Urinary bladder (tissue), 3 donors: ENCODE measurements at regions not wholly inside any gene's neighbourhood (a gene's known extent, or its start where the extent isn't known, plus 50 kb on each side); places are given as distances from the start of the nearest gene placed in this dataset.

Source experiments
- DNase-seq: peaks from one replicate; pipeline ENCODE4 v3.0.0-alpha.2; 2015; ENCODE audit errors: extremely low spot score
- H3K27ac ChIP-seq: one replicate; pipeline ENCODE4 v1.5.1; 2013; ENCODE audit warnings: low read depth, mild to moderate bottlenecking, moderate library complexity
- H3K36me3 ChIP-seq: one replicate; pipeline ENCODE4 v1.6.1; 2013; ENCODE audit warnings: mild to moderate bottlenecking, moderate library complexity; ENCODE audit not compliant: insufficient read depth
- H3K4me1 ChIP-seq: one replicate; pipeline ENCODE4 v1.6.1; 2013; ENCODE audit warnings: mild to moderate bottlenecking, moderate library complexity; ENCODE audit not compliant: insufficient read depth
- H3K4me3 ChIP-seq: one replicate; pipeline ENCODE4 v1.5.1; 2013; ENCODE audit warnings: low read depth, low read length
- WGBS: extraction: QIAGEN DNeasy Blood & Tissue Kit; methylation state at CpG from one replicate; pipeline ENCODE4 v1.1.7; 2013; 5-methylcytosine and 5-hydroxymethylcytosine counted together
- donor health status: healthy with polysubstance abuse.
- donor health status: healthy.

DNA sequence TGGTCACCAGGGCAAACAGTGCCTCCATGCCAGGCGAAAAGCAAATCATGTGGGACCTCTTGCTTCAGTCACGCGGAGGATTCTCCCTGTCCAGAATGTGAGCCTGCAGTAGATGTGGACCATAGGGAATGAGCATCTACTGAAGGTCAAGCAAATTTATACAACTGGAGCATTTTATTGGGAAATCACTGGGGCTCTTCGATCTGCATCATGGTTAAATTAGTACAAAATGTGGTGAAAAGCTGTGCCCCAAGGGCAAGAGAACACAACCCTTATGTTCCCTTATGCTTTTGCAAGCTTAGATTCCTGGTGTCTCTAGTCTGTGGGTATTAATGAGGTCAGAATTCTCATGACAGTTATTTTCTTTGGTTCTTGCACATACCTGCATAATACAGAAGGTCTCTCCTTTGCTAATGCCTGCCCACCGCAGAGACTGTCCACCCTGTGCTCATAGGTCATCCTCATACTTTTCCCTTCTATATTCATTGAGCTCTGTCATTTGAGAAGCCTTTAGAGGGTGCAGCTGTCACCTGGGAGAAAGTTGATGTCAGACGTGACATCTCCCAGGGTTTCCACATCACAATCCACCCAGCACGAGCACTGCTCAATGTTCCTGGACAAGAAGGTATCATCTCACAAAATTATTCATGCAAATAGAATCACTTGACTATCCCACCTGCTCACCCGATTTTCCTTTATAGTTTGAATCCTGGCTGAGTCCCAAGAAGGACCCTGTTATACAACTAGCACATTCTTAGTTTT lies 111.7 kb downstream of the NXNL2 start:
- 93% methylated on average over 8 of the region's 8 CpGs for WGBS
- H3K4me3 ChIP-seq: no peak overlapping the region
- no peak overlapping the region for H3K27ac ChIP-seq
- no peak for DNase-seq
- peaks cover under 1% of the 10 kb centered on the region for H3K4me1 ChIP-seq
- H3K36me3 ChIP-seq: no peaks in the 10 kb centered on the region

DNA sequence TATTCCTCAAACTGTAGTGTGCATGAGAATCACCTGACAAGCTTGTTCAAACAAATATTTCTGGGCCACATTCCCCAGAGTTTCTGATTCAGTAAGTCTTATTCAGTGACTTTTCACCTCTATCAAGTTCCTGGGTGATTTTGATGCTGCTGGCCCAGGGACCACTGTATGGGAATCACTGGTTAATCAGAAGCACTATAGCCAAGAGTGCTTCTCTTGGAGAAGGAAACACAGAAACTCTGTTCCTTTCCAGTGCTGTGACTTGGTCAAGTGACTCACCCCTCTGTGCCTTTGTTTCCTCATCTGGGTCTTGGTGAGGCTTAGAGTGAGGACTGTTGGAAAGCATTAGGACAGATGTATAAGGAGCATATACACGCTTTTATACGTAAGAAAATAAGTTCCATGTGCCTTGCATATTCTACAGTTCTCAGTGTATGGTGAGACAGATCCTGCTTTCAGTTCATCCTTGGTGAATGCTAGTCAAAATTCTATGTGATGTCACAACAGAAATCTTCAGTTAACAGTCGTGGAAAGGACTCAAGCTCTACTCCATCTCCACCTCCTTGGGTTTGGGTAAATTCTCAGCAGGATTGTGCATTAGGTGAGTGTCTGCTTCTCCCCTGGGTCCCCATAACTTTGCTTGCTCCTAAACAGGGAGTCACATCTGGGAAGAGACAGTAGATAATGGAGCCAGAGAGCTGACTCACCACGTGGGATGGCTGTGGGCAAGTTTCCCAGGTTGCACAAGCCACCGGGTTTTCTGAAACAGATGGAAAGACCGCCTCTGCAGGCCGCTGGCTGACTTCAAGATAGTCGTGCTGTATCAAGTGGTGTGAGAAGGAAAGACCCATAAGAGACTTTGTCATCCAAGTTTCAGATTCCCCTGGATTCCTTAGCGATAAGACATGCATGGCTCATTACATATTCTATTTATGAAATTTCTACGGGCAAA lies 117.0 kb downstream of the NXNL2 start:
- DNase-seq: no peak
- Histone ChIP-seq H3K36me3 (no peaks in the 10 kb centered on the region), H3K27ac (peak overlapping the region; percentile 33), H3K4me1 (peaks cover 2% of the 10 kb centered on the region), H3K4me3 (no peak overlapping the region)
- 35% methylated on average over 10 of the region's 10 CpGs for WGBS

DNA sequence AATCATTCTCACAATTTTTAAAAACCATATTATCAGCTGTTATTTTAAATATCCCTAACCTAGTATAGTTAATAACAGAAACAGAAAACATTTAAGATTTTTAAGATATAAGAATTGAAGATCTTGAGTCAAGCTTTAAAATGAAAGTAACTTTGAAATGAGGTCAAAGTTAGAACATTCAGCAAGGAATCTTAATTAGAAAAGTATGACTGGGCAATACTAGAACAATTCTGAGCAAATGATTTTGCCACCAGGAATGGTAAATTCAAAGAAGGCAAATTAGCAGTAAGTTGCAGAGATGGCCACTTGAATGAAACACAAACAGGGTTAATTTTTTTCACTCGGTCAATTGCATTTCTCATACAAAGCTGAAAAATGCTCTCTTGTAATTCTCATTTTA lies 117.9 kb downstream of the NXNL2 start:
- H3K27ac ChIP-seq: no peak overlapping the region
- no peaks in the 10 kb centered on the region for H3K36me3 ChIP-seq
- no peak overlapping the region for H3K4me3 ChIP-seq
- peaks cover 2% of the 10 kb centered on the region for H3K4me1 ChIP-seq
- 55% methylated on average over 1 of the region's 1 CpG for WGBS
- no peak for DNase-seq

DNA sequence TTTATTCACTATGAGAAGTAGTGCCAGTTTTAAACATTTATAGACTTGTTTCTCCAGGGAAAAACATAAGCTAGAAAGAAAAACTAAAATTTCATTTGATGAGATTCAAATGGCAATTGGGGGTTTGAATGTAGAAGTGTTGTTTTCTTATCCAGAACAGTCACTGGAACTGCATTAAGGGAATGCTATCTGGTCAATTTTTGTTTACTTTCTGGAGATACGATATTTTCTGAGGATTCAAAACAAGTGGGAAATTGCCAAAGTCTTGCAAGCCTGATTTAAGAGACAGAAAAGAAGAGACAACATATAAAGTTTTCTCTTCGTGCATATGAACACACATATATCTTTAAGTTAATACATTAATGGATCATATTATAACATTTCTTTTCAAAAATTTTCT lies 118.4 kb downstream of the NXNL2 start:
- 29% methylated on average over 2 of the region's 2 CpGs for WGBS
- no peak overlapping the region for H3K27ac ChIP-seq
- H3K4me1 ChIP-seq: peaks cover 2% of the 10 kb centered on the region
- no peak overlapping the region for H3K4me3 ChIP-seq
- no peaks in the 10 kb centered on the region for H3K36me3 ChIP-seq
- DNase-seq: no peak

DNA sequence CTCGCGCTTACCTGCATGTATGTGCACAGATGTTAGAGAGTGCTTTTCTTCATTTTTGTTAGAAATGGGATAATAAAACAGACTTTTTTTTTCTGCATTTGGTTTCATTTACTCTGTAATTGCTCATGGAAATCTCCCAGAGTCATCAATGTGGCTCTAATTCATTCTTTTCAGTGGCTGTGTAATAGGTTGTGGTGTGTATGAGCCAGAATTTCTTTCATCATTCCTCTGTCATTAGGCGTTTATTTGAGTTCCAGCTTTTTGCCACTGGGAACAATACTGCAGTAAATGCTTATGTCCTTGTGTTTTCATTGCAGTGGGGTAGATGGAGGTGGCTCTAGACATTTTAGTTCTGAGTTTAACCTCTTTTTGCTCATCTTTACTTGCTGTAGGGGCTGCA lies 118.9 kb downstream of the NXNL2 start:
- H3K27ac ChIP-seq: no peak overlapping the region
- no peak overlapping the region for H3K4me3 ChIP-seq
- H3K36me3 ChIP-seq: no peaks in the 10 kb centered on the region
- H3K4me1 ChIP-seq: peaks cover 2% of the 10 kb centered on the region
- no peak for DNase-seq
- 74% methylated on average over 3 of the region's 3 CpGs for WGBS

DNA sequence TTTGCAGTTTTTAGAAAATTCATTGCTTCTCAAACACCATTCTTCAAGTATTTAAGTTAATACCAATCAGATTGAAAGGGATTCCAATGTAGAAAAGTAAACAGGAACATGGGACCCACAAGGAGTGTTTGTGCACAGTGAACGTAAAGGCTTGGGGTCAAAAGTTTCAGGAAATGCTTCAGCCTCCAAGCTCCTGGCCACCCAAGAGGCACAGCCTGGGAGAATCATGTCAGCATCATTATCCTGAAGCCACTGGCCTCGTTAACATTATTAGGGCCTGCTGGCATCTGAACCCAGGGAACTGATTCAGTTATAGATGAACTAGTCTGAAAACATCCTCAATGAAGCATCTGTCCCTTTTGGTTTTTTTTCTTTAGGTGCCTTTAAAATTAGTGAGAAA lies 122.9 kb downstream of the NXNL2 start:
- WGBS: 36% methylated on average over 2 of the region's 2 CpGs
- Histone ChIP-seq H3K4me3 (no peak overlapping the region), H3K27ac (no peak overlapping the region), H3K36me3 (no peaks in the 10 kb centered on the region), H3K4me1 (no peaks in the 10 kb centered on the region)
- no peak for DNase-seq

DNA sequence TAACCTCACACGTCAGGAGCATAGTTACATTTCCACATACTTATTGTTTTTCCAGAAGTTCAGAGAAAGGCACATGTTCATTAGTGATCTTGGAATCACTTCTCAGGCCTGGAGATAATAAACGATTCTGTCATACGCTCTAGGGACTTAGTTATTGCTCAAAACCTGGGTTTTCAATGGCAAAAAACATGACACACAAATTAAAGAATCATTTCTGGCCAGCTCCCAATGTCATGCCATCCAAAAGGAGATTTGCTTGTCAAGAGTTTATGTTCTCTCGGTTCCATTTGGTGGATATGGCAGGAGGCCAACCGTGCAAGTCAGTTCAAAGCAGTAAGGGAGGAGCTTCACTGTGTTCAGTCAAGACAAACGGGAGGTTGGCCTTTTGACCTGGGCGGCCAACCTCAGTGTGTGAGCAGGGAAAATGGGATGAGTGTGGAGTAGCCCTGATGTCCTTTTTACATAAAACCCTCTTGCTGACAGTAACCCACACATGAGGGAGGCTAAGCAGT lies 123.4 kb downstream of the NXNL2 start:
- WGBS: 18% methylated on average over 7 of the region's 7 CpGs
- DNase-seq: no peak
- Histone ChIP-seq H3K4me3 (no peak overlapping the region), H3K27ac (no peak overlapping the region), H3K4me1 (no peaks in the 10 kb centered on the region), H3K36me3 (no peaks in the 10 kb centered on the region)

DNA sequence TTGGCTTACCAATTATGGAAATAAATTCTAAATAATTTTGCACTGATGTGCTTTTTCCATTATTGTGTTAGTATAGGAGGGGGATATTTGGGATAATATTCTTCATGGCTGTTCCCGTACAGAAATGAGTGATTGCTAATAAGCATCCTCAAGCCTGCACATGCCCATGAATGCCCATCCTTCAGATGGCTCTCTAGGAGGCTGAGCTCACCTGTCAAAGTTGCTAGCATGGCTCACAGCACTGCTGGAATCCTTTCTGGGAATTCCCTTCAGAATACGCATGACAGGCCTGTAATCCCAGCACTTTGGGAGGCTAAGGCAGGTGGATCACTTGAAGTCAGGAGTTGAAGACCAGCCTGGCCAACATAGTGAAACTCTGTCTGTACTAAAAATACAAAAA lies 124.1 kb downstream of the NXNL2 start:
- no peaks in the 10 kb centered on the region for H3K36me3 ChIP-seq

DNA sequence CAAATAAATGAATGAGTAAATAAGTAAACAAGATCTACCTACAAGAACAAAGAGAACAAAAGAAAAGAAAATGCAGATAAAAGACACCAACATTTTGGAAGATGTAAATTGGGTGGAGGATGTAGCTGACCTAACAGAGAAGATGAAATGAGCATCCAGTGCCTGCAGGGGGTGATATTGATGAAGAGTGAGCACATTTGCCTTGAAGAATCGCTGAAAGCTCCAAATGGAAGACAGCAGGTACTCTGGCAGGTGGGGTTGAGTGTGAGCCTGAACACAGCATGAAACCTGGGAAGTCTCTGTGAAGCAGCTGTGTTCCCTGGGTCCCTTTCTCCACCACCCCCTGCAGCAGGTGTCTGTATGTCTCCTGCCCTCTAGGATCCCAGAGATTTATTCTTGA lies 125.6 kb downstream of the NXNL2 start:
- H3K36me3 ChIP-seq: no peaks in the 10 kb centered on the region
- WGBS: 43% methylated on average over 1 of the region's 1 CpG
- no peak for DNase-seq
- no peak overlapping the region for H3K27ac ChIP-seq
- no peak overlapping the region for H3K4me3 ChIP-seq
- H3K4me1 ChIP-seq: no peaks in the 10 kb centered on the region

More for the DNA sequence above, 124.1 kb downstream of the NXNL2 start:
- no peak overlapping the region for H3K27ac ChIP-seq
- no peaks in the 10 kb centered on the region for H3K4me1 ChIP-seq
- WGBS: 87% methylated on average over 2 of the region's 2 CpGs
- no peak overlapping the region for H3K4me3 ChIP-seq
- no peak for DNase-seq

DNA sequence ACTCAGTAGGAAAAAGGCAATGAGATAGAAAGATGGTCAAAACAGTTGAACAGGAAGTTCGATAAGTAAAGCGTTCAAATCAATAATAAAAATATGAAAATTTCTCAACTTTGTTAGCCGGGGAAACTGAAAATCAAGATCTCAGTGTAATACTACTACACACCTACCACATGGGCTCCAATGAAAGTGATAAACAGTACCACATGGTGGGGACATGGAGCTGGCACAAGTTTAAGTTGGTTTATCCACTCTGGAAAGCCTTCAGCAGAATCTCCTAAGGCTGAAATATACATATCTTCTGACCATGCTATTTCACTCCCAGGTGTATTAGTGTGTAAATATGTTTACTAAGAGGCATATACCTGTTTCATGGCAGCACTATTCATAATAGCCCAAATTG lies 126.8 kb downstream of the NXNL2 start:
- no peak overlapping the region for H3K4me3 ChIP-seq
- H3K36me3 ChIP-seq: no peaks in the 10 kb centered on the region
- H3K4me1 ChIP-seq: no peaks in the 10 kb centered on the region
- DNase-seq: no peak
- 79% methylated on average over 3 of the region's 3 CpGs for WGBS
- no peak overlapping the region for H3K27ac ChIP-seq

DNA sequence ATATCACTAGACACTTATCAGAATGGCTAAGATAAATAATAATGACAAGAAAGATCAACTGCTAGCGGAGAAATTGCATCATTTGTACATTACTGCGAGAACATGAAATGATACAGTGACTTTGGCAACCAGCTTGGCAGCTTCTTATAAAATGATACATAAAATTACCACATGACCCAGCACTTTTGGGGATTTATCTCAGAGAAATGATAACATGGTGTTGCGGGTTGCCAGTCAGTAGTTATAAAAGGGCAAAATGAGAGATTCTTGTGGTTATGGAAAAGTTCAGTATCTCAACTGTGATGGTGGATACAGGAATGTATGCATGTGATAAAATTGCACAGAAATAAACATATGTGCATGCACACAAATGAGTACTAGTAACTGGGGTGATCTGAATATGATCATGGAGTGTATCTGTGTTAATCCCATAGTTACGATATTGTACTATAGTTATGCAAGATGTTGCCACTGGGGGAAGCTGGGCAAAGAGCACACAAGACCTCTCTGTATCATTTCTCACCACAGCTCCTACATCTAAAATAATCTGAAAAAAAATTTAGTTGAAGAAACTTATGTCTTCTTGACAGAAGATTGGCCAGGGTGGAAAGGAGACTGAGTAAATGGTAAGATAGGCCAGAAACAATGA lies 128.9 kb downstream of the NXNL2 start:
- WGBS: 63% methylated on average over 4 of the region's 4 CpGs
- no peak for DNase-seq

DNA sequence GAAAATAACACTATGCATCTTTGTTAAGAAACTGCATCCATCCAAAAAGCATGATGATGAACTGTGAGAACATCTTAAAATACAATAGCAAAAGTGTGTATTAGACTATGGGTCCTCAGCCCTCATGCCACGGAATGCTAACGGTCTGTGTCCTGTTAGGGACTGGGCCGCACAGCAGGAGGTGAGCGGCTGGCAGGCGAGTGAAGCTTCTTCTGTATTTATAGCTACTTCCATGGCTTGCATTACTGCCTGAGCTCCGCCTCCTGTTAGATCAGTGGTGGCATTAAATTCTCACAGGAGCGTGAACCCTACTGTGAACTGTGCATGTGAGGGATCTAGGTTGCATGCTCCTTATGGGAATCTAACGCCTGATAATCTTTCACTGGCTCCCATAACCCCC lies 129.8 kb downstream of the NXNL2 start:
- Histone ChIP-seq H3K27ac (no peak overlapping the region), H3K36me3 (no peaks in the 10 kb centered on the region), H3K4me3 (no peak overlapping the region), H3K4me1 (no peaks in the 10 kb centered on the region)
- WGBS: 89% methylated on average over 8 of the region's 8 CpGs
- DNase-seq: no peak

More for the DNA sequence above, 128.9 kb downstream of the NXNL2 start:
- no peaks in the 10 kb centered on the region for H3K36me3 ChIP-seq
- no peak overlapping the region for H3K27ac ChIP-seq
- H3K4me3 ChIP-seq: no peak overlapping the region
- no peaks in the 10 kb centered on the region for H3K4me1 ChIP-seq

DNA sequence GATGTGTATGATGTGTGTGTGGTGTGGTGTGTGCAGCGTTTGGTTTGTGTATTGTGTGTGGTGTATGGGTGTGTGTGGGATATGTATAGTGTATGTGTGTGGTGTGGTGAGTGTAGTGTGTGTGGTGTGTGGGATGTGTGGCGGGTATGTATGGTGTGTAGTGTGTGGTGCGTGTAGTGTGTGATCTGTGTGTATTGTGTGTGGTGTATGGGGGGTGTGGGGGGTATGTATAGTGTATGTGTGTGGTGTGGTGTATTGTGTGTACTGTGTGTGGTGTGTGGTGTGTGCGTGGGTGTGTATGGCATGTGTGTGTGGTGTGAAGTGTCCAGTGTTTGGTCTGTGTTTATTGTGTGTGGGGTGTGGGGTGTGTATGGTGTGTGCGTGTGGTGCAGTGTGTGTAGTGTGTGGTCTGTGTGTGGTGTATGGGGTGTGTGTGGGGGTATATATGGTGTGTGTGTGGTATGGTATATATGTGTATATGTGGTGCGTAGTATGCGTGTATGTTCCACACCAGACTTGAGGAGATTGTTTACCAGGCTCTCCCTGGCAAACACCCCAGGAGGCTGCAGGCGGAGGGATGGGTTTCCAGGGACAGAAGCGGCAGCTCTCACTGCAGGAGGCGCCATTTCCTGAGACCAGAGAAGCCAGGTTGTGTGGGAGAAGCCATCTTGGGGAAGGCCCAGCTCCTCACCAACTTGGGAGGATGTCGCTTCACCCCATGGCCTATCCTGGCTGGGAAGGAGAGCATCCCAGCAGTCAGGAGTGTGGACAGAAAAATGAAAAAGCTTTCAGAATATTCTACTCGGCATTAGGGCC lies 138.1 kb downstream of the NXNL2 start:
- H3K27ac ChIP-seq: no peak overlapping the region
- no peak for DNase-seq
- no peaks in the 10 kb centered on the region for H3K36me3 ChIP-seq
- WGBS: 85% methylated on average over 12 of the region's 12 CpGs
- H3K4me3 ChIP-seq: no peak overlapping the region
- no peaks in the 10 kb centered on the region for H3K4me1 ChIP-seq
